Glutamatergic neuron (in vitro differentiated cells): ENCODE measurements at regions not wholly inside any gene's neighbourhood (a gene's known extent, or its start where the extent isn't known, plus 50 kb on each side); places are given as distances from the start of the nearest gene placed in this dataset.

Source experiments
- DNase-seq: peaks from one replicate; pipeline ENCODE4 v3.0.0; 2022
- H3K27ac Mint-ChIP-seq: one replicate; pipeline ENCODE4 v1.8.0; 2020; ENCODE audit warnings: mild to moderate bottlenecking, mixed read lengths, inconsistent platforms; ENCODE audit not compliant: unreplicated experiment
- H3K27me3 Mint-ChIP-seq: one replicate; pipeline ENCODE4 v1.8.0; 2020; ENCODE audit warnings: mild to moderate bottlenecking, moderate library complexity, mixed read lengths, inconsistent platforms; ENCODE audit not compliant: unreplicated experiment
- H3K36me3 Mint-ChIP-seq: one replicate; pipeline ENCODE4 v1.8.0; 2020; ENCODE audit warnings: mild to moderate bottlenecking, mixed read lengths, inconsistent platforms; ENCODE audit not compliant: unreplicated experiment
- H3K4me1 Mint-ChIP-seq: one replicate; pipeline ENCODE4 v1.8.0; 2020; ENCODE audit warnings: mild to moderate bottlenecking, low read depth, mixed read lengths, inconsistent platforms; ENCODE audit not compliant: unreplicated experiment
- H3K4me3 Mint-ChIP-seq: one replicate; pipeline ENCODE4 v1.8.0; 2020; ENCODE audit warnings: mild to moderate bottlenecking, mixed read lengths, inconsistent platforms; ENCODE audit not compliant: unreplicated experiment
- H3K9me3 Mint-ChIP-seq: one replicate; pipeline ENCODE4 v1.8.0; 2020; ENCODE audit warnings: mild to moderate bottlenecking, moderate library complexity, mixed read lengths, inconsistent platforms; ENCODE audit not compliant: unreplicated experiment
- TF ChIP-seq, protein P1 (sequence below): fragments of 200-600 bp; sonication (generic); IDR thresholded peaks from one replicate; pipeline ENCODE4 v1.5.0; 2021; ENCODE audit not compliant: partially characterized antibody, unreplicated experiment

DNA sequence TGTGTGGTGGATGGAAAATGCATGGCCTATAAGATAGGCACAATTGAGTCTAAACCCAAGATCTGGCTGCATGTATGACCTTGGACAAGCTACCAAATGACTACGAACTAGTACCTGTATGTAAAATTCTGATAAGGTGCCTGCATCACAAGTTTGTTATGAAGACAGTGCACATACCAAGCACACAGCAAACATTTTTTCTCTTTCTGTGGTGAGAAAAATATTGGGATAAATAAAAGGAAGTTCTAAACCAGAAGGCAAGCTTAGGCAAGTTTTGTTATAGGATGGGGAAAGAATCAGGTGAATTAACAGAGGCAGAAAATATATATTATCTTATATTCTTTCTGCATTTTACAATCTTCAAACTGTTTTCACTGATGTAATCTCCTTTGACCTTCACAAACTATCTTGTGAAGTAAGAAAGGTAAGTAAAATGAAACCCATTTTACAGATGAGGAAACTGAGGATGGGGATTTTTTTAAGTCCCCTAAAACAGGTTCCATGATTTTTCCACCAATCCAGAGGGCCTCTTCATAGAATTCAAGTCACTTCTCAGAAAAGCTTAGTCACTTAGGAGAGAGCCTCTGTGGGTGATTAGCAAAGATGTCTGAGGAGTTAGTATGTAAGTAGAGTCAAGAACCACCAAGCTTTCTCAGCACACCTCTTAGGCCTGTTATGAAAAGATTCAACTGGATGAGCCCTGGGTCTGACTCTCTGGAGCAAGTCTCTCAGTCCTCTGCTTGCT lies 132.0 kb upstream of the RAP1B start:
- Mint-ChIP-seq H3K9me3 (no peaks in the 10 kb centered on the region), H3K4me3 (no peak overlapping the region), H3K36me3 (no peaks in the 10 kb centered on the region), H3K4me1 (peaks cover 4% of the 10 kb centered on the region), H3K27ac (no peak overlapping the region), H3K27me3 (no peaks in the 10 kb centered on the region)
- TF ChIP-seq, protein P1, sequence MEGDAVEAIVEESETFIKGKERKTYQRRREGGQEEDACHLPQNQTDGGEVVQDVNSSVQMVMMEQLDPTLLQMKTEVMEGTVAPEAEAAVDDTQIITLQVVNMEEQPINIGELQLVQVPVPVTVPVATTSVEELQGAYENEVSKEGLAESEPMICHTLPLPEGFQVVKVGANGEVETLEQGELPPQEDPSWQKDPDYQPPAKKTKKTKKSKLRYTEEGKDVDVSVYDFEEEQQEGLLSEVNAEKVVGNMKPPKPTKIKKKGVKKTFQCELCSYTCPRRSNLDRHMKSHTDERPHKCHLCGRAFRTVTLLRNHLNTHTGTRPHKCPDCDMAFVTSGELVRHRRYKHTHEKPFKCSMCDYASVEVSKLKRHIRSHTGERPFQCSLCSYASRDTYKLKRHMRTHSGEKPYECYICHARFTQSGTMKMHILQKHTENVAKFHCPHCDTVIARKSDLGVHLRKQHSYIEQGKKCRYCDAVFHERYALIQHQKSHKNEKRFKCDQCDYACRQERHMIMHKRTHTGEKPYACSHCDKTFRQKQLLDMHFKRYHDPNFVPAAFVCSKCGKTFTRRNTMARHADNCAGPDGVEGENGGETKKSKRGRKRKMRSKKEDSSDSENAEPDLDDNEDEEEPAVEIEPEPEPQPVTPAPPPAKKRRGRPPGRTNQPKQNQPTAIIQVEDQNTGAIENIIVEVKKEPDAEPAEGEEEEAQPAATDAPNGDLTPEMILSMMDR: no peak
- no peak for DNase-seq

DNA sequence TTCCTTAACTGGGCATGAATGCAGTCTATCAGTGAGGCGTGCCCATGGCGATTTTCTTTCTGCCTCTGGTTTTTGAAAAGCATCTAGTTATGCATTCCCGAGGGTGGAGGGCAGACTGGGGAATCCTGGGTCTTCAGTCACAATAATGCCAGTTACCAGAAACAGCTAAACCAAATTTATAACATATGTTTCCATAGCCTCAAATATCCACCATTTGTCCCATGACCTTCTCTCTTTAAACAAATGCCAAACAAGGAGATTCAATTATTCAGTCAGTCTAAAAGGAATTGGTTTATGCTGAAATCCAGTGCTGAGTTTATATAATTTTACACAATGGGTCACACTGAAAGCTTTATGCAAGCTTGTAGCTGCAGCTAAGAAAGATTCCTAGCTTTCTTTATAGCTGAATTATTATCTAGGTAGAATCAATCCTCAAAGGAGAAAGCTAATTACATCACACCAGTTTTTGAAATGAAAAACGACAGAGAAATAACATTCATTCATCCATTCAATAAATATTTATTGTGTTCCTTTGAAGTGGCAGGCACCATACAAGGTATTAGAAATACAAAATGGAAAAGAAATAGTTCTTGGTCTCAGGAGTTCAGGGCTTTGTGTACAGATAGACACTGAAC lies 131.3 kb upstream of the RAP1B start:
- Mint-ChIP-seq H3K4me1 (peaks cover 4% of the 10 kb centered on the region), H3K36me3 (no peaks in the 10 kb centered on the region), H3K9me3 (no peaks in the 10 kb centered on the region), H3K27ac (no peak overlapping the region), H3K27me3 (no peaks in the 10 kb centered on the region), H3K4me3 (no peak overlapping the region)
- no peak for DNase-seq
- TF ChIP-seq, protein P1: no peak

DNA sequence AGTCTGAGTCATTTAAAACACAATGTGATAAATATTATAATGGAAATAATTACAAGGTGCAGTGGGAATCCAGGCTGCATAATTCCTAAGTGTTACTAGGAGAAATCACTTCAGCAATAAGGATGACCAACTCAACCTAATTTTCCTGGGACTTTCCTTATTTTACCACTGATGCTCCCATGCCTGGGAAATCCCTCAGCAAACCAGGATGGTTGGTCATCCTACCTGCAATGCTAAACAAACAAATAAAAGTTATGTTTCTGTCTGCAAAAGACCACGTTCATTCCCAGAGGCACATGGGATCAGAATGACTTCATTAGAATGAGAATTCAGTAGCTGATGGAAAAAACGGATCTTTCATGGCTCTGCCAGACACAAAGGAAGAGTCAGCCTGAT lies 130.8 kb upstream of the RAP1B start:
- H3K9me3 Mint-ChIP-seq: no peaks in the 10 kb centered on the region
- H3K4me1 Mint-ChIP-seq: peaks cover 4% of the 10 kb centered on the region
- no peaks in the 10 kb centered on the region for H3K36me3 Mint-ChIP-seq
- H3K27ac Mint-ChIP-seq: no peak overlapping the region
- TF ChIP-seq, protein P1: no peak
- DNase-seq: no peak
- no peaks in the 10 kb centered on the region for H3K27me3 Mint-ChIP-seq
- H3K4me3 Mint-ChIP-seq: no peak overlapping the region

DNA sequence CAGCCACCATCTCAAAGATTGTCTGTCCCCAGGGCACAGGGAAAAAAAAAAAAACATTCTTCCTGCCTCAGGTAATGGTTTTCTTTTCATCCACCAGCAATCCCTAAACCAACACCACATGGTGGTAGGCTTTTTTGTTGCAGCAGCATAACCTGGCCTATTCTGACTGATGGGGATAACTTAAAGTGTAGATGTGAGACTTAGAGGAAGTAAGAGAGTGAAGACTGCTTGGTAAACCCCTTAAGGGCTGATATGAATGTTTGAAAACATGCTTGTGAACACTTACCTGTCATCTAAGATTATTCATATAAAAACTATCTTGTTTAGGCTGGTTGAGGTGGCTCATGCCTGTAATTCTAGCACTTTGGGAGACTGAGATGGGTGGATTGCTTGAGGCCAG lies 130.2 kb upstream of the RAP1B start:
- no peaks in the 10 kb centered on the region for H3K9me3 Mint-ChIP-seq
- H3K27me3 Mint-ChIP-seq: no peaks in the 10 kb centered on the region
- H3K4me1 Mint-ChIP-seq: peaks cover 4% of the 10 kb centered on the region
- no peaks in the 10 kb centered on the region for H3K36me3 Mint-ChIP-seq
- DNase-seq: no peak
- no peak overlapping the region for H3K4me3 Mint-ChIP-seq
- no peak overlapping the region for H3K27ac Mint-ChIP-seq
- TF ChIP-seq, protein P1: no peak
